ENCODE measurements at regions not wholly inside any gene's neighbourhood (a gene's known extent, or its start where the extent isn't known, plus 50 kb on each side); places are given as distances from the start of the nearest gene placed in this dataset.

DNA sequence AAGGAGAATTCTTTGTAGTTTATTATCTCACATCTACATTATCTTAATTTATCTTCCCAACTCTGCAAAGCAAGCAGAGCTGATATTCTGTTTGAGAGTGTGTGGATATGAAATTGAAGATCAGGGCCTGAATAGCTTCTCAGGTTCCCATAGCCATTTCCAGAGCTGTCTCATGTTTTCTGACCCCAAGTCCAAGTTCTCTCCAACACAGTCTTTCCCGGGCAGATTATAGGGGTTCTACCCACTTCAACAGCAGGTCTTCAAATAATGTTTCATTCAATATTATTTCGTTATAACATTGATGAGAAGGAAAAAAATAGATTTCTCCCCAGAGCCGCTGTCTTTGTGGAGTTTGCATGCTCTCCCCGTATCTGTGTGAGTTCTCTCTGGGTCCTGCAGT, 234.9 kb downstream of the ENC1 start (continued):
- no peak for TF ChIP-seq ZNF398 (tag by site-specific recombination; IDR thresholded peaks at IDR 0.05)
- TF ChIP-seq ZNF138 (tag by site-specific recombination; IDR thresholded peaks at IDR 0.05; ENCODE audit: borderline replicate concordance), result no peak
- no peak for TF ChIP-seq ZBTB6 (tag by site-specific recombination; IDR thresholded peaks at IDR 0.05)
- TF ChIP-seq ZNF146 (tag by site-specific recombination; IDR thresholded peaks at IDR 0.05), result no peak
- TF ChIP-seq SETDB1 (IDR thresholded peaks at IDR 0.05; ENCODE audit: insufficient read length, low read length), result no peak
- no peak for TF ChIP-seq ZNF311 (tag by site-specific recombination; IDR thresholded peaks at IDR 0.05; ENCODE audit: borderline replicate concordance)

GRCh38 chr5:74404574-74405508, 235.7 kb downstream of the ENC1 start:
- H3K27ac ChIP-seq (ENCODE audit: extremely low read depth, low read depth, low read length), result no peak overlapping the region
- no peaks in the 10 kb centered on the region for H3K9me3 ChIP-seq (ENCODE audit: control insufficient read depth, insufficient read depth, low read depth, low read length)
- H3K4me3 ChIP-seq (ENCODE audit: low read depth, low read length), result no peak overlapping the region
- TF ChIP-seq, protein P1, sequence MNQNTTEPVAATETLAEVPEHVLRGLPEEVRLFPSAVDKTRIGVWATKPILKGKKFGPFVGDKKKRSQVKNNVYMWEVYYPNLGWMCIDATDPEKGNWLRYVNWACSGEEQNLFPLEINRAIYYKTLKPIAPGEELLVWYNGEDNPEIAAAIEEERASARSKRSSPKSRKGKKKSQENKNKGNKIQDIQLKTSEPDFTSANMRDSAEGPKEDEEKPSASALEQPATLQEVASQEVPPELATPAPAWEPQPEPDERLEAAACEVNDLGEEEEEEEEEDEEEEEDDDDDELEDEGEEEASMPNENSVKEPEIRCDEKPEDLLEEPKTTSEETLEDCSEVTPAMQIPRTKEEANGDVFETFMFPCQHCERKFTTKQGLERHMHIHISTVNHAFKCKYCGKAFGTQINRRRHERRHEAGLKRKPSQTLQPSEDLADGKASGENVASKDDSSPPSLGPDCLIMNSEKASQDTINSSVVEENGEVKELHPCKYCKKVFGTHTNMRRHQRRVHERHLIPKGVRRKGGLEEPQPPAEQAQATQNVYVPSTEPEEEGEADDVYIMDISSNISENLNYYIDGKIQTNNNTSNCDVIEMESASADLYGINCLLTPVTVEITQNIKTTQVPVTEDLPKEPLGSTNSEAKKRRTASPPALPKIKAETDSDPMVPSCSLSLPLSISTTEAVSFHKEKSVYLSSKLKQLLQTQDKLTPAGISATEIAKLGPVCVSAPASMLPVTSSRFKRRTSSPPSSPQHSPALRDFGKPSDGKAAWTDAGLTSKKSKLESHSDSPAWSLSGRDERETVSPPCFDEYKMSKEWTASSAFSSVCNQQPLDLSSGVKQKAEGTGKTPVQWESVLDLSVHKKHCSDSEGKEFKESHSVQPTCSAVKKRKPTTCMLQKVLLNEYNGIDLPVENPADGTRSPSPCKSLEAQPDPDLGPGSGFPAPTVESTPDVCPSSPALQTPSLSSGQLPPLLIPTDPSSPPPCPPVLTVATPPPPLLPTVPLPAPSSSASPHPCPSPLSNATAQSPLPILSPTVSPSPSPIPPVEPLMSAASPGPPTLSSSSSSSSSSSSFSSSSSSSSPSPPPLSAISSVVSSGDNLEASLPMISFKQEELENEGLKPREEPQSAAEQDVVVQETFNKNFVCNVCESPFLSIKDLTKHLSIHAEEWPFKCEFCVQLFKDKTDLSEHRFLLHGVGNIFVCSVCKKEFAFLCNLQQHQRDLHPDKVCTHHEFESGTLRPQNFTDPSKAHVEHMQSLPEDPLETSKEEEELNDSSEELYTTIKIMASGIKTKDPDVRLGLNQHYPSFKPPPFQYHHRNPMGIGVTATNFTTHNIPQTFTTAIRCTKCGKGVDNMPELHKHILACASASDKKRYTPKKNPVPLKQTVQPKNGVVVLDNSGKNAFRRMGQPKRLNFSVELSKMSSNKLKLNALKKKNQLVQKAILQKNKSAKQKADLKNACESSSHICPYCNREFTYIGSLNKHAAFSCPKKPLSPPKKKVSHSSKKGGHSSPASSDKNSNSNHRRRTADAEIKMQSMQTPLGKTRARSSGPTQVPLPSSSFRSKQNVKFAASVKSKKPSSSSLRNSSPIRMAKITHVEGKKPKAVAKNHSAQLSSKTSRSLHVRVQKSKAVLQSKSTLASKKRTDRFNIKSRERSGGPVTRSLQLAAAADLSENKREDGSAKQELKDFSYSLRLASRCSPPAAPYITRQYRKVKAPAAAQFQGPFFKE (tag by site-specific recombination; IDR thresholded peaks at IDR 0.05; ENCODE audit: borderline replicate concordance), result no peak
- TF ChIP-seq ZNF18 (tag by site-specific recombination; IDR thresholded peaks at IDR 0.05) (no peak), ZNF366 (tag by site-specific recombination; conservative IDR thresholded peaks at IDR 0.05) (no peak), ZNF16 (tag by site-specific recombination; IDR thresholded peaks at IDR 0.05; ENCODE audit: low read depth) (no peak), ZNF571 (tag by site-specific recombination; IDR thresholded peaks at IDR 0.05) (no peak), ZNF248 (tag by site-specific recombination; IDR thresholded peaks at IDR 0.05) (no peak), ZNF707 (tag by site-specific recombination; IDR thresholded peaks at IDR 0.05) (no peak), BCL6B (tag by site-specific recombination; IDR thresholded peaks at IDR 0.05) (no peak)
- TF ChIP-seq, protein P2, sequence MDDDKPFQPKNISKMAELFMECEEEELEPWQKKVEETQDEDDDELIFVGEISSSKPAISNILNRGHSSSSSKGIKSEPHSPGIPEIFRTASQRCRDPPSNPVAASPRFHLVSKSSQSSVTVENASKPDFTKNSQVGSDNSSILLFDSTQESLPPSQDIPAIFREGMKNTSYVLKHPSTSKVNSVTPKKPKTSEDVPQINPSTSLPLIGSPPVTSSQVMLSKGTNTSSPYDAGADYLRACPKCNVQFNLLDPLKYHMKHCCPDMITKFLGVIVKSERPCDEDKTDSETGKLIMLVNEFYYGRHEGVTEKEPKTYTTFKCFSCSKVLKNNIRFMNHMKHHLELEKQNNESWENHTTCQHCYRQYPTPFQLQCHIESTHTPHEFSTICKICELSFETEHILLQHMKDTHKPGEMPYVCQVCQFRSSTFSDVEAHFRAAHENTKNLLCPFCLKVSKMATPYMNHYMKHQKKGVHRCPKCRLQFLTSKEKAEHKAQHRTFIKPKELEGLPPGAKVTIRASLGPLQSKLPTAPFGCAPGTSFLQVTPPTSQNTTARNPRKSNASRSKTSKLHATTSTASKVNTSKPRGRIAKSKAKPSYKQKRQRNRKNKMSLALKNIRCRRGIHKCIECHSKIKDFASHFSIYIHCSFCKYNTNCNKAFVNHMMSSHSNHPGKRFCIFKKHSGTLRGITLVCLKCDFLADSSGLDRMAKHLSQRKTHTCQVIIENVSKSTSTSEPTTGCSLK (tag by site-specific recombination; IDR thresholded peaks at IDR 0.05), result no peak
- TF ChIP-seq, protein P3, sequence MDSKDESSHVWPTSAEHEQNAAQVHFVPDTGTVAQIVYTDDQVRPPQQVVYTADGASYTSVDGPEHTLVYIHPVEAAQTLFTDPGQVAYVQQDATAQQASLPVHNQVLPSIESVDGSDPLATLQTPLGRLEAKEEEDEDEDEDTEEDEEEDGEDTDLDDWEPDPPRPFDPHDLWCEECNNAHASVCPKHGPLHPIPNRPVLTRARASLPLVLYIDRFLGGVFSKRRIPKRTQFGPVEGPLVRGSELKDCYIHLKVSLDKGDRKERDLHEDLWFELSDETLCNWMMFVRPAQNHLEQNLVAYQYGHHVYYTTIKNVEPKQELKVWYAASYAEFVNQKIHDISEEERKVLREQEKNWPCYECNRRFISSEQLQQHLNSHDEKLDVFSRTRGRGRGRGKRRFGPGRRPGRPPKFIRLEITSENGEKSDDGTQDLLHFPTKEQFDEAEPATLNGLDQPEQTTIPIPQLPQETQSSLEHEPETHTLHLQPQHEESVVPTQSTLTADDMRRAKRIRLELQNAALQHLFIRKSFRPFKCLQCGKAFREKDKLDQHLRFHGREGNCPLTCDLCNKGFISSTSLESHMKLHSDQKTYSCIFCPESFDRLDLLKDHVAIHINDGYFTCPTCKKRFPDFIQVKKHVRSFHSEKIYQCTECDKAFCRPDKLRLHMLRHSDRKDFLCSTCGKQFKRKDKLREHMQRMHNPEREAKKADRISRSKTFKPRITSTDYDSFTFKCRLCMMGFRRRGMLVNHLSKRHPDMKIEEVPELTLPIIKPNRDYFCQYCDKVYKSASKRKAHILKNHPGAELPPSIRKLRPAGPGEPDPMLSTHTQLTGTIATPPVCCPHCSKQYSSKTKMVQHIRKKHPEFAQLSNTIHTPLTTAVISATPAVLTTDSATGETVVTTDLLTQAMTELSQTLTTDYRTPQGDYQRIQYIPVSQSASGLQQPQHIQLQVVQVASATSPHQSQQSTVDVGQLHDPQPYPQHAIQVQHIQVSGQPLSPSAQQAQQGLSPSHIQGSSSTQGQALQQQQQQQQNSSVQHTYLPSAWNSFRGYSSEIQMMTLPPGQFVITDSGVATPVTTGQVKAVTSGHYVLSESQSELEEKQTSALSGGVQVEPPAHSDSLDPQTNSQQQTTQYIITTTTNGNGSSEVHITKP (tag by site-specific recombination; IDR thresholded peaks at IDR 0.05), result no peak
- H3K36me3 ChIP-seq (ENCODE audit: control insufficient read depth in 2 of 2, insufficient read depth in 1 of 2, low read length in 2 of 2), result no peaks in the 10 kb centered on the region
- H3K4me1 ChIP-seq (ENCODE audit: control insufficient read depth, insufficient read depth, low read length), result peaks cover 8% of the 10 kb centered on the region; the same call in 1 of the 2 replicates
- CTCF ChIA-PET, result interaction anchor here (0.6 to 1.5 kb wide), 5 partner anchors 10 to 237 kb away, joined by 3 to 7 read pairs (median 4); partner anchors contain the start of gene ENC1
- POLR2A ChIA-PET, result no interaction called here

All from HEK293 (cell line).